HuH-7.5 (cell line): ENCODE measurements at regions not wholly inside any gene's neighbourhood (a gene's known extent, or its start where the extent isn't known, plus 50 kb on each side); places are given as distances from the start of the nearest gene placed in this dataset.

Experiments used
- DNase-seq: peaks from one replicate; pipeline ENCODE4 v3.0.0; 2011; ENCODE audit warnings: low spot score

GRCh38 chr7:51666266-51666665, 349.7 kb upstream of the COBL start:
- DNase-seq, result no peak

GRCh38 chr7:51665045-51665780, 348.6 kb upstream of the COBL start:
- DNase-seq, result no peak

GRCh38 chr7:51660516-51660915, 343.9 kb upstream of the COBL start:
- DNase-seq, result no peak

GRCh38 chr7:51658684-51659083, 342.1 kb upstream of the COBL start:
- no peak for DNase-seq

- no peak for DNase-seq
Measured at GRCh38 chr7:51647931-51648351, 331.3 kb upstream of the COBL start.

GRCh38 chr7:51647486-51647885, 330.9 kb upstream of the COBL start:
- no peak for DNase-seq

- no peak for DNase-seq
Measured at GRCh38 chr7:51645702-51646298, 329.2 kb upstream of the COBL start.

- no peak for DNase-seq
Measured at GRCh38 chr7:51645255-51645654, 328.6 kb upstream of the COBL start.

- no peak for DNase-seq
Measured at GRCh38 chr7:51644216-51644615, 327.6 kb upstream of the COBL start.

GRCh38 chr7:51640841-51641240, 324.2 kb upstream of the COBL start:
- DNase-seq, result no peak

- no peak for DNase-seq
Measured at GRCh38 chr7:51639661-51640334, 323.2 kb upstream of the COBL start.

- DNase-seq, result no peak
Measured at GRCh38 chr7:51636503-51636902, 319.9 kb upstream of the COBL start.

GRCh38 chr7:51635775-51636174, 319.2 kb upstream of the COBL start:
- DNase-seq, result no peak

GRCh38 chr7:51634538-51634937, 317.9 kb upstream of the COBL start:
- DNase-seq, result no peak

GRCh38 chr7:51634025-51634424, 317.4 kb upstream of the COBL start:
- DNase-seq, result no peak

- DNase-seq, result no peak
Measured at GRCh38 chr7:51633596-51633995, 317.0 kb upstream of the COBL start.

- no peak for DNase-seq
Measured at GRCh38 chr7:51633006-51633405, 316.4 kb upstream of the COBL start.

GRCh38 chr7:51630933-51631332, 314.3 kb upstream of the COBL start:
- no peak for DNase-seq

- DNase-seq, result no peak
Measured at GRCh38 chr7:51629206-51629605, 312.6 kb upstream of the COBL start.

- DNase-seq, result no peak
Measured at GRCh38 chr7:51621956-51622355, 305.3 kb upstream of the COBL start.

GRCh38 chr7:51620706-51621105, 304.1 kb upstream of the COBL start:
- DNase-seq, result no peak

- DNase-seq, result no peak
Measured at GRCh38 chr7:51619880-51620279, 303.3 kb upstream of the COBL start.

GRCh38 chr7:51617686-51618085, 301.1 kb upstream of the COBL start:
- DNase-seq, result no peak
